ENCODE measurements at regions not wholly inside any gene's neighbourhood (a gene's known extent, or its start where the extent isn't known, plus 50 kb on each side); places are given as distances from the start of the nearest gene placed in this dataset.

GRCh38 chr10:28375399-28376354, 72.8 kb upstream of the MPP7 start:
- TF ChIP-seq POLR2A (IDR thresholded peaks at IDR 0.05) (no peak), CTCF (IDR thresholded peaks at IDR 0.05) (no peak)
